Fibroblast of peridontal ligament (primary cell): ENCODE measurements at regions not wholly inside any gene's neighbourhood (a gene's known extent, or its start where the extent isn't known, plus 50 kb on each side); places are given as distances from the start of the nearest gene placed in this dataset.

Experiments used
- DNase-seq: peaks from one replicate; pipeline ENCODE4 v3.0.0-alpha.2; 2010; ENCODE audit errors: extremely low read depth

DNA sequence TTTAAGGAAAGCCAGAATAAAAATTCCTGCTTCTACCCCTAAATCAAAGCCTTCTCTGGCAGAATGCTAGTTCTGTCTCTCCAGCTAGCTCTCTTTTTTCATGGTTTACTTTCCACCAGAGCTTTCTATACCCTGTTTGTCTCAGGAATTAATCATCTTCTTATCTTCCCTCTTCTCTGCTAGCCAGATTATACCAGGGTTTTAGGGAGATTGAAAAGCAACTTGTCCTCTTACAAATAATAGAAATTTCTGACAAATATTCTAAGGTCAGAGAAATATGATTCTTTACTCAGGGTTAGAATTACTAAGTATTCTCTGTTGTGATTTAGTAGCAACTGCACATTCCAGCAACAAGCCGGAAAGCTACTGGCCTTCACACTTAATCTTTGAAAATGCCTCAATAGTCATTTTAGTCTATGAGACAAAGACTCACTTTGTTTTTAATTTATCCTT, 166.4 kb downstream of the TANC2 start:
- DNase-seq = no peak

- no peak for DNase-seq
Observed at GRCh38 chr17:63133491-63133890, 167.5 kb downstream of the TANC2 start.

DNA sequence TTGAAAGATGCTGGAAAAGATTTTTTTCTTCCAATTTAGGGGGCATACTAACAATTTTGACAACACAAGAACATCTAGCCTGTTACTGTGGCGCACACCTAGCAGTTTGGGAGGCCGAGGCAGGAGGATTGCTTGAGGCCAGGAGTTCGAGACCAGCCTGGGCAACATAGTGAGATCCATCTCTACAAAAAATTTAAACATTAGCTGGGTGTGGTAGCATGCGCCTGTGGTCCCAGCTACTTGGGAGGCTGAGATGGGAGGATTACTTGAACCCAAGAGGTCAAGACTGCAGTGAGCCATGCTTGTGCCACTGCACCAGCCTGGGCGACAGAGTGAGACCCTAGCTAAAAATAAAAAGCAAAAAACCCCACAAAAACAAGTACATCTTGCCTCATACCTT, 168.8 kb downstream of the TANC2 start:
- no peak for DNase-seq

- DNase-seq = no peak
Observed at GRCh38 chr17:63136369-63137012, 170.5 kb downstream of the TANC2 start.

DNA sequence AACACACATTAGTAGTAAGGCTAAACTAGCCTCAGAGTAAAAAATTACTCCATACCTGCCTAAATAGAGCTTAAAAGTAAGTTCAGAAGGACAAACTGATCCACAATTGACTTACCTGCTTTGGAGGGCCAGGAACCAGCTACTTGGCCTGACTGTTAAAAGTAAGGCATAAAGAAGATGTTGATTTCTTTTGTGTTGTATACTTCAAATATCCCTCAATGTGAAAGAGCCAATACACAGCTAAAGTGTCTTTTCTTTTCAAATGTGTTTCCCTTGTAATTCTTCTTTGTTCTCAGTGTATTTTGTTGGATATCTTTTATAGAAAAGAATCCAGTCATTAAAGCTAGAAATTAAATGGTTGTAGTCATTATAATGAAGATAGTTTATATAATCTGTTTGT, 171.1 kb downstream of the TANC2 start:
- DNase-seq = no peak

- peak; percentile 51 for DNase-seq
Observed at GRCh38 chr17:63138713-63139112, 172.7 kb downstream of the TANC2 start.

- DNase-seq = no peak
Observed at GRCh38 chr17:63139356-63139755, 173.3 kb downstream of the TANC2 start.

DNA sequence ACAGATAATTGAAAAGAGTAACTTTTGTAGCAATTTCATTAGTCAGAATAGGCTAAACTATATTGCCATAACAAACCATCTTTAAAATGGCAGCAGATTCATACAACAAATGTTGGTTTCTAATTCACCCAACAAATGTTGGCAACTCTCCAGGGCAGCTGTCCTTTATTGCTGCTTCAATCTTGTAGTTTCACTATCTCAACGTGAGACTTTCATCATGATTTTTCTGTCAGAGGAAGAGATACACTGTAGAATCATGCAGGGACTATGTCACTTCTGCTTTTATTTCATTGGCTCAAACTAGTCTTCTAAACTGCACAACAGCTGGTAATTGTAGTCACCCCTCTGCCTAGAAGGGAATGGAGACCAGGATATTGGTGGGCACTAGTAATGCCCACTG, 174.2 kb downstream of the TANC2 start:
- peak; percentile 68 for DNase-seq

GRCh38 chr17:63142836-63143235, 176.8 kb downstream of the TANC2 start:
- DNase-seq = no peak

GRCh38 chr17:63150490-63150889, 184.5 kb downstream of the TANC2 start:
- DNase-seq = peak; percentile 19

GRCh38 chr17:63150994-63151464, 185.0 kb downstream of the TANC2 start:
- DNase-seq = peak; percentile 88

DNA sequence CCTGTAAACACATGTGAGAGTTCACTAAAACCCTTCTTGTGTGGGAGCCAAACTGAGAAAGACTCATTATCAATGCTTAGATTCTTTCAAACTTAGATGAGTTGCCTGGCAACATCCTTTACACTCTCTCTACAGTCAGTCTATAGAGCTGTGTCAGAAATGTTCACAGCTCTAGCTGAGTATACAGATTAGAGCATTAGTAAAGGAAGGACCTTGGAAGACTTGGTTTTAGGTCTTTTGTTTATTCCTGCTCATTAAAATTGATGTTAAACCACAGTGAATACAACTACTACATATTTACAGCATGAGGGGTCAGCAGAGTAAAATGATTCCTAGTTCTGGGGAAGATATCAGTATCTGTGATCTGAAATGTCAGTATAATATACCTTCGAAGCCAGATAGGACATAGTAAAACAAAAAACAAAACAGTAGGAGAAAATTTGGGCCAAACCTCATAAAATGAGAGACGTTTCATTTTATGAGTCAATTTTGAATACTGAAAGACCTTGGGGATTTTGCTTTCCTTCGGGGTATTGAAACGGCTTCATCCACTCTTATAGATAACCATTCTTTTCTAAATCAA, 186.0 kb downstream of the TANC2 start:
- DNase-seq = peak; percentile 63

GRCh38 chr17:63153488-63153887, 187.5 kb downstream of the TANC2 start:
- peak; percentile 22 for DNase-seq

DNA sequence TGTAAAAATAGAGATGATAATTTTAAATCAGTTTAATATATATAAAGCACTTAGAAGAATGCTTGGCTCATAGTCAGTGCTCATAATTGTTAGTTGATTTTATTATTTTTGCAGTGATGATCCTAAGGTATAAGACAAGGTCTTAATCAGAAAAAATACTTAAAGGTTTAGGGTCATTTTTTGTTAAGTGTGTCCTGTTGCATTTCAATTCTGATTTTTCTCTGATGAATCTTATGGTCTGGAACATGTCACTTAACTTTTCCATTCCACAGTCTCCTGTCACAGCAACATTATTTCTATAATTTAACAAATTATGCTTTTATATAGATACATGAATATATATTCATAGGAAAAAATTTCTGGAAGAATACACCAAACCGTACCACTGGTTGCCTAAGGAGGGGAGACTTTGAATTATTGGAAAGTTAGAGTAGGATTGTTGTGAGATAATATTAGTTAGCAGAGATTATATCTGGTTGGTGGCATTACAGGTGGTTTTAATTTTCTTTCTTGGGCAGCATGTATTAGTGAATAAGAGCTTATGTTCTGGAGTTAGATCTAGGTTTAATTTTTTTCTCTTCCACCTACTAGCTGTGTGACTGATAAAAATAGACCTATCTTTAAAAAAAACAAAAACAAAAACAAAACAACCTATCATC, 188.7 kb downstream of the TANC2 start:
- no peak for DNase-seq

DNA sequence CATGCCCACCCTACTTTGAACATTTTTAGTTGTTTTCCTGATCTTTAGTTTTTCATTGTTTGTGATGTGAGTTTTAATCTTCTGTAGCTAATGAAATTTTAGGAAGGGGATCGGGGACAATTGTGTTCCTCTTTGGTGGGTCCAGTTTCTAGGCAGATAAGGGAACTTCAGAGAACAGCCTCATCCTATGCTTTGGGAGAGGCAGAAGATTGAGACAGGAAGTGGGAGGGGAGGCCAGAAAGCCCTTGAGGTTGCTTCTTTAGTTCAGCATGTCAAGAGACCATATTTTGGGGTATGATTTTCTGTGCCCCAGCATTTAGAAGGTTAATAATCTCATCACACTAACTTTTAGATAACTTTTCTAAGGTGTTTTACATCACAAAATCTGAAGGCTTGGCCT, 191.0 kb downstream of the TANC2 start:
- DNase-seq = no peak

DNA sequence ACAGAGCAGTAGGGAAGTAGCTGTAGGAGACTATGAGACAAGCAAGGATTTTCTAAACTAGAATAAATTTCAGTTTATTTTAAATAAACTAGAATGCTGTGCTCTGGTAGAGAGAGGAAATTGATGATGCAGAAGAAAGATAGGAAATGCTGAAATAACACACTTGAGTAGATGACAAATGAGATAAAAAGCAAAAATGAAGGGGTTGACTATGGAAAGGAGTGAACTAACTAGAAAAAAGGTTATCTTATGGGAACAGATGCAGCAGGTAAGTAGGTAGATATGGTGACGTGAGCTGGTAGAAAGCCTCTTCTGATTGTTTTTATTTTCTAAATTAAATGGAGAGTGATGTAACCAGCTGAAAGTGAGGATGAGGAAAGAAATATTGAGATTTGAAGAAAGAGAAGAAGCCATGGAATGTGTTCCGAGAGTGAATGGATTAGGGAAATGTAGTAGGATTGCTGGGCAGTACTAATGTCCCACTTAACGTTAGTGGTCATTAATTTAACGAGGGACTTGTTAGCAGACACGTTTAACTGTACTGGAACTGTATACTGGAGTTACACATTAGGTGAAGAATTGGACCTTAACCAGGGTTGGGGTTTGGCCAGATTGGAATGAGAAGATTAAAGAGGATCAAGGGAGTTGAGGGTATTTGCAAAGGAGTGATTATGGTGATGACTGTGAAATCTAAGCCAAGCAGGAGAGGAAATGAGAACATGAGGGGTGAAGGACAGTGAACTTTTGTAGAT, 196.5 kb downstream of the TANC2 start:
- DNase-seq = no peak

DNA sequence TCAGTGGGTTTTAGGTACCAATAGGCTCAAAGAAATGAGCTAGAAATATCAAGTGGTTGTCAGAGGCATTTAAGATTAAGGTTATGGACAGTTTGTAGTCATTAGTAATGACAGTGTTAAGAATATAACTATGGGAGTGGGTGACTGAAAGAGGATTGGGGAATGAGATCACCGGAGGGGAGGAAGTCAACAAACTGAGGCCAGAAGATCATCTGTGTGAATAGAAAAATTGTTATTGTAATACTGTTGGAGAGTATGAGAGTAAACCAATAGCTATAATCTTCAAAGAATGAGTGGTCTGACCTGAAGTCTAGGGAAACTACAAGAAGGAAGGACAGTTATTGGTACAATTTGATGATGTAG, 197.1 kb downstream of the TANC2 start:
- DNase-seq = no peak

DNA sequence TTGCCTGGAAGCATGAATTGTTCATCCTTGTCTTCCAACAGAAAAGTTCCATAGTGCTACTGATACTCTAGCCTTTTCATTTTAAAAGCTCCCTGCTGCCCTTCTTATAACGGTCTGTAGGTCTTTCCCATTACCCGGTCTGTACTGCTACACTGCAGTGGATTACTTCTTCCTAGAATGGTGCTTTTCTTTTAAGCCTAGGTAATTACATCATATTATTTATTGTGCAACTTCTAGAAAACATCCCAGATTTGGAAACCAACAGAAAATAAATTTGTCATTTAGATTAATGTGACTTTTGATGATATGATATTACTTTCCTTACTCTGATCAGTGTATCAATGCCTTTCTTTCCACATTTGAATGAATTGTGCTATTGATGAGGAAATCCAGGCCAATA, 199.4 kb downstream of the TANC2 start:
- no peak for DNase-seq

DNA sequence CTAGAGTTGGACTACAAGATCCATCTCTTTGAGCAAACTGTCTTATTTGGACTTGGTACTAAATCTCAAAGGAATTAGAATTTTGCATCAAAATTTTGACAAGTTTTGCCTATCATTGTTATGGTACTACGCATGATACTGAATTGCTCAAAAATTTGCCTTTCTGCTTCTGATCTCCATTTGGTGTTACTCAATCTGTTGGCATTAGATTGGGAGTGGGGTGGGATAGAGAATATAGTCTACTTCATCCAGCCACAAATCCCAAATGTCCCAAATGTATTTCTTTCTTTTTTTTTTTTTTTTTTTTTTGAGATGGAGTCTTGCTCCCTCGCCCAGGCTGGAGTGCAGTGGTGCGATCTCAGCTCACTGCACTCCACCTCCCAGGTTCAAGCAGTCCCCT, 204.8 kb downstream of the TANC2 start:
- peak; percentile 52 for DNase-seq

DNA sequence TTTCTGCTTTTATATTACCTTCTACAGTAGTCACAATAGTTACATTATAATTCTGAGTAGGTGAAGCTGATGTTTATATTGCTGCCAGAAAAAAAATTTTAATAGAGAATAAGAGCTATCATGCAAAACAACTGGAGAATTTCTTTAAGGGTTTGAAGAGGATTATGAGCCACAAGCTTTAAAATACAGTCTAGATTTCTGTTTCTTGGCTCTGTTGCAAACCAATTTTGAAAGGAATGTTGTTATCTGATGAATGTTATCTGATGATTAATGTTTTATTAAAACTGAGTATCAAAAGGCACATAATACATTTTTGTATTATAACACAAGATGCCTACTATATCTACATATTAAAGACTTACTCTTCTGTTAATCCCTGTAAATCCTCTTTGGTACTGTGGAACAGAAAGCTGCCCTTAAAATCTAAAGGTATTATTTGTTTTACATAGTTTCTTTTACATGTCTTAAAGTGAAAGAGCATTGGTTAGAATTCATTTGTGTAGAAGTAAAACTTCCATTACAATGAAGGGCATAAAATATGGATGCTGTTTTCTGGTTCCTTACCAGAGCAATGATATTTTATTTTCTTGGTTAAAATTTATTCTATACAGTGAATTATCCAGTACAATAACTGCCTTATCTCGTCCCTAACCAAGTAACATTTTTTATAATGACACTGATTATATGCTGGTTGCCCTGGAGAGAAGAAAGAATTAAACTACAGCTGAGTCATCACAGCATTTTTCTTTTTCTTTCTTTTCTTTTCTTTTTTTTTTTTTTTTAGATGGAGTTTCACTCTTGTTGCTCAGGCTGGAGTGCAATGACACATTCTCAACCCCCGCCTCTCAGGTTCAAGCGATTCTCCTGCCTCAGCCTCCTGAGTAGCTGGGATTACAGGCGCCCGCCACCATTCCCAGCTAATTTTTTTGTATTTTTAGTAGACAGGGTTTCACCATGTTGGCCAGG, 205.7 kb downstream of the TANC2 start:
- peak; percentile 66 for DNase-seq

DNA sequence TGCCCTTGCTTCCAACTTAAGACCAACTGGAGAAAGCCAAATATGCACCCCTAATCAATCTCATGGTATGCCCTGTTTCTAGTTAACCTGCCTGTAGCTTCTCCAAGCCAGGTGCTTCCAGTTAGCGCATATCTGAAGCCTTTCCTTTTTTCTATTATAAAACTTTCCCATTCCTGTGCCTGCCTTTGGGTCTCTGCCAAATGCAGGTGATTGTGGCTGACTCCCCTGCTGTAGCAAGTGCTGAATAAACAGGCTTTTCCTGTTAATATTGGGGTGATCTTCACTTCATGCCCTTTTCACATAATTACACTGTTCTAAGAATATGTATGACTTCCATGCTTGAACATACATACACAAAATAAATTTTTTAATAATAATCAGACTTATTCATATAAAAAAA, 207.4 kb downstream of the TANC2 start:
- DNase-seq = no peak
